HG03066 (cell line): ENCODE measurements at regions not wholly inside any gene's neighbourhood (a gene's known extent, or its start where the extent isn't known, plus 50 kb on each side); places are given as distances from the start of the nearest gene placed in this dataset.

Experiments
- ATAC-seq: cut with Tn5 transposase; IDR thresholded peaks from one replicate; pipeline ENCODE4 v1.9.1; 2021; ENCODE audit warnings: low read depth; ENCODE audit not compliant: unreplicated experiment

DNA sequence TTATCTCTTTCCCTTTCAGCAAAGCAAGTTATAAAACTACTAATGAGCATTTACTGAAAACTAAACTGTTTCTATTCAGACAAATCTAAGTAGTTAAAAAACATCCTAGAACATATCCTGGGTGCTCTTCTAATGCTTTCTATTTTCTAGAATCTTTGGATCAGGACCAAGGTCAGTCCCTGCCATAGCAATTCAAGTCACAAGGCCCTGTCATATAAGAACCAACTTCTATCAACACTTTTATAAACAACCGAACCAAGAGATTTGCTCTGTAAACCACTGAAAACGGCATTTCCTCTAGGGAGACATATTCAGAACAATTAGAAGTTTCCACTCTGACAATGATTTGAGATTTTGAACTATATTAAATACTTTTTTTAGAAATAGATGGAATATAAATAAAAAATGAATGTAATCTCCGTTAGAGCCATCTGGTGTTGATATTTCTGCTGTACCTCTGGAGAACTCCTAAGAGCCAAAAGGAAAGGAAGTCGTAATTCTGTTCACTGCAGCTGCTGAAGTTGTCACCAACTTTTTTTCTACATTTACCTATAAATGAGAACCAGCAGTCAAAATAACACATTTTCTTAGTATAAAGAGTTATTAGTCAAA is 51.4 kb upstream of the LGSN start:
- no peak for ATAC-seq

DNA sequence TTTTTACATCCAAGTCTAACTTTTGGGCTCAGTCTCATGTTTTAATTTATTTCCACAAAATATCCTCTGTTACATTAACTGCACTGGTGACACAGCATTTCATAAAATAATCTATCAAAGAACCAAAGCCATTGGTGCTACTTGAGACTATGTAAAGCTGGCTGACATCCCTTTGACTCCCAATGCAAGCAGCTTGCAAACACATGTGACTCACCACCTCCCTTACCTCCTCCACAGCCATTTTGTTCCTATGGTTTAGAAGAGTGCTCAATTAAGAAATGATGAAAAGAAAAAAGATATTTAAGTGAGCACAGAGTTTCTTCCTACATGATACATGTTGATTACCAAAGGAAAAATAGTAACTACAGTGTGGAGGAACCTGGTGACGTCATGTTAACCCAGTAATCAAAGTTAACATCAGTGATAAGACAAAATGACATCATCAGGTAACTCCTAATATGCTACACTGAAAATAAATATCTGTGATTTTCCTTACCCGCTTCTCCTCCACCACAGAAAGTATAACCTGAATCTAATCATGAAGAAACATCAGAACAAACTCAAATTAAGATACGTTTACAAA is 53.3 kb upstream of the LGSN start:
- ATAC-seq, result no peak

DNA sequence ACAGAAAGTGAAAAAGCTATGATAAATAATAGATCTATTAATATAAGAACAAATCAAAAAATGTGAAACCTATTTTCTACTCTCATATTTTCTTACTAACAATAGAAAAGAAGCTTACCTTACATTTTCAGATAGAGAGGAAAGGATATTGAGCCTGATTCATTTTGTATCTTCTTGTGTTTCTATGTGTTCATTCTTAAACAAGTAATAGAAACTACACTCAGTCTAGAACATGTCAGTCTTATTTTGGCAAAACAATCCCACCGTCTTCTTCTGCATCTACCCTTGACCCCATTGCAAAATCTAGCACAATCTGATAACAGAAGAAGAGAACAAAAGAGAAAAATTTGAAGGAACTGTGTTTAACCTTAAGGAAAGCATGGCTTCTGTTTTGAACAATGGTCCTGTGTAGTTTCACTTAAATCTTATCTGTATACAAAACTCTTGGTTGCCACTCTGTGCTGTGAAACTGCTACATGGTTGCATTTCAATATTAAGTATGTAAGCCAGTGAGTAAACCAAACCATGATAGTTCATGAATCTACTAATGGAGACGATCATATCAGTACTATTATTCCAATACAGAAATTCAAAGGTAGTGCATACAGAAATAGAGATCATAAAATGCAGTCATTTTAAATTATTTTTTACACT is 69.5 kb upstream of the LGSN start:
- no peak for ATAC-seq

DNA sequence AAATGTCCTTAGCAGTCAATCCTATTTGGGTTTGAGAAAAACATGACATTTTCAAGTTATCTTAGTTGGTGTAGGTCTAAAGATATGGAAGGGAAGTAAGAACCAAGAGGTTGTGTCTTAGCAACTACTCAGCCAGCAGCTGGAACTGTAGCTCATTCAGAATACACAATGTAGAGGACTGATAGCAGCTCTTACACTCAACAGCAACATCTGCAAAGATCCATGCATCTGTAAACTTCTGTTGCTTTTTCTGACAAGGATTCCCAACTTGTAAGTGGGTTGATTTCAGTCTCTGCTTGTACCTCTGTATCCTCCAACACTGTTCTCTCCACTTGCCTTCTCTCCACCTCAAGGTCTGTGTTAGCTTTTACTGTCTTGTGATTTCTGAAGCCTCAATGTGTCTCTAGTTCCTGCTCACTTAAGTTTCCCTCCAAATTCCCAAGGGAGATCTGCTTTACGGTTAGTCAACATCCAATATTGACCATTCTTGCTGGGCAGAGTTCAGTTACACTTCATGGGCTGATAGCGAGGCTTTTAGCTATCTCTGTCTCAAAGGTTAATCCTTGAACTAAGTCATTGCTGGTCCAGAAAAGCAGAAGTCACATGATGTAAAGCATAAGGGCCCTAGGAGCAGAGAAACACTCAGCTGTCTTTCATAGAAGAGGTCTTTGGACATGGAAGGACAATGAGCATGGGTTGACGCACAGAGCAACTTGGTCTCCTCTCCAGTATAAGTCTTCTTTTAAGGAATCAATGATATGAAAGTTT is 71.6 kb upstream of the LGSN start:
- no peak for ATAC-seq

DNA sequence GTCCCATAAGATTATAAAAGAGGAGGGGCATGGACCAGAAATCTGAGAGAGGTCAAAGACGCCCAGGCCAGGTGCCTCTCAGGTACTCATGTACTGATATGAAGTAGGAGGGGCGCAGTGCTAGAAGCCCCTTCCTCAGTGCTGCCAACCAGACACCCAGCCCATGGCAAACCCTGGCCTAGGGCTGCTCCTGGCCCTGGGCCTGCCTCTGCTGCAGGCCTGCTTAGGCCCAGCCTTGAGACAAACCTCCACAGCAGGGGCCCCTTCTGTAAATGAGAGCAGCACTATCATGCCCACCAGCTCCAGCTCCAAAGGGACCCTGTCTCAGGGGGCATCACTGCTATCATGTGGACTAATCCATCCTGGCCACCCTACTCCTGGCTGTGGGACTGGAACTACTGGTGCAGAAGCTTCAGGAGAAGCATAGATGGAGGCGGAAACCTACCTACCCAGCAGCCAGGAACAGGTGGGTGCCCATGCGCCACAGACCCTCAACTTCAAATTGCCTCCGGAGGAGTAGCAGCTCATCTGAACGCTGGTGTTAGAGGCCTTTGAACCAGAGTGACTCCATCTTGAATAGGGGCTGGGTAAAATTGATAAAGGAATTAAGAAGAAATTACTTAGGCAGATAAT is 72.4 kb upstream of the LGSN start:
- ATAC-seq, result no peak

DNA sequence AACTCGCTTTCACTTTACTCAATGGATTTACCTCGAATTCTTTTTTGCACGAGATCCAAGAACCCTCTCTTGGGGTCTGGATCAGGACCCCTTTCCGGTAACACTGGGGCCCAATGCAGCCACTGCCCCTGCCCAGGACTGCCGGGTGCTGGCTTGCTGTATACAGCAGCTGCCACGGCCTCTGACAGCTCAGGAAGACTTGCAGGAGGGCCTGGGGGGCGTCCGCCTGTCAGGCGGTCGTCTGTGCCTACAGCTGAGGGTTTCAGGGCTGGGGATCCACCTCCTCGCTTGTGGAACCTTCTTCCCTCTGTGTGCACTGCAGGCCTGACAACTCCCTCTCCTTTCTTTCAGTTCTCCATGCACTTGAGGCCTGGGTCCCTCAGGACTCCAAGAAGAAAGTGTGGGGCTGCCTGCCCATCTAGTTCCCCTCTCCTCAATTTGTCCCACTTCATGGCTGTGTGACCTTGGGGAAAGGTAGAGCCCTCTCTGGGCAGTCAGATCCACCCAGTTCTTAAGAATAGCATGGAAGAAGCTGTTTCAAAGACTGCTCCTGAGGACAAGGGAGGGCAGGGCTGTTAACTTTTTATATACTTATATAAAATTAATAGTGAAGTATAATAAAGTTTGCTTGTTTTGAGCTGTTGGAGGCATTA is 75.0 kb upstream of the LGSN start:
- ATAC-seq, result no peak

DNA sequence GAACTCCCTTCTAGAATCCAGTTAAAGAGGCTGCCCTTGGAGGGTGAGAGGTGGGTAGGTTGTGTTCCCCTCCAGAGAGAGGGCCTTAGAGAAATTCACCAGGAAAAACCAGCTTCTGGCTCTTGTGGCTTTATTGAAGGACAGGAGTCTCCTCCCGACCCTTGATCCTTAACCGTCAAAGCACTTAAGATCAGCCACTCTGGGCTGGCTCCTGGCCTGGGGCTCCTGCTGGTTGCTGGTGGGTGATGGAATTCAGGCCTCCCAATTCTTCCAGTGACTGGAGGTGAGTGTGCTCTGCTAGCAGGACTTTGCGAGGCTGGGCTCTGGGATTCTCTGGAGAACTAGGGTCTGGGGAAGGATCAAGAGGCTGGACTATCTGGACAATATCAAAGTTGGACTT is 75.6 kb upstream of the LGSN start:
- ATAC-seq, result no peak

DNA sequence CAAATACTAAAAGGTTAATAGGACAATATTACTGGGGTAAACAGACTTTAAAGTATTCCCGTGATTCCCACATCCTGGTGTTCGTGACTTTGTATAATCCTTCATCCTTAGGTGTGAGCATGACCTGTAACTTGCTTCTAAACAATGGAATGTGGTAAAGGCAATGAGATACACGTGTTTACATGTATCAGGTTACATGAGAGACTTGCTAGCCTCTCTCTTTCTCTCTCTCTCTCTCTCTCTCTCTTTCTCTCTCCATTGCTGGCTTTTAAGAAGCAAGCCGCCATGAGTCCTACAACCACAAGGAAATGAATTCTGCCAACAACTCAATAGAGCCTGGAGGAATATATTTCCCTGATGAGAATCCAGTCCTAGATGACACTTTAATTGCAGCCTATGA is 83.9 kb upstream of the LGSN start:
- ATAC-seq, result no peak

DNA sequence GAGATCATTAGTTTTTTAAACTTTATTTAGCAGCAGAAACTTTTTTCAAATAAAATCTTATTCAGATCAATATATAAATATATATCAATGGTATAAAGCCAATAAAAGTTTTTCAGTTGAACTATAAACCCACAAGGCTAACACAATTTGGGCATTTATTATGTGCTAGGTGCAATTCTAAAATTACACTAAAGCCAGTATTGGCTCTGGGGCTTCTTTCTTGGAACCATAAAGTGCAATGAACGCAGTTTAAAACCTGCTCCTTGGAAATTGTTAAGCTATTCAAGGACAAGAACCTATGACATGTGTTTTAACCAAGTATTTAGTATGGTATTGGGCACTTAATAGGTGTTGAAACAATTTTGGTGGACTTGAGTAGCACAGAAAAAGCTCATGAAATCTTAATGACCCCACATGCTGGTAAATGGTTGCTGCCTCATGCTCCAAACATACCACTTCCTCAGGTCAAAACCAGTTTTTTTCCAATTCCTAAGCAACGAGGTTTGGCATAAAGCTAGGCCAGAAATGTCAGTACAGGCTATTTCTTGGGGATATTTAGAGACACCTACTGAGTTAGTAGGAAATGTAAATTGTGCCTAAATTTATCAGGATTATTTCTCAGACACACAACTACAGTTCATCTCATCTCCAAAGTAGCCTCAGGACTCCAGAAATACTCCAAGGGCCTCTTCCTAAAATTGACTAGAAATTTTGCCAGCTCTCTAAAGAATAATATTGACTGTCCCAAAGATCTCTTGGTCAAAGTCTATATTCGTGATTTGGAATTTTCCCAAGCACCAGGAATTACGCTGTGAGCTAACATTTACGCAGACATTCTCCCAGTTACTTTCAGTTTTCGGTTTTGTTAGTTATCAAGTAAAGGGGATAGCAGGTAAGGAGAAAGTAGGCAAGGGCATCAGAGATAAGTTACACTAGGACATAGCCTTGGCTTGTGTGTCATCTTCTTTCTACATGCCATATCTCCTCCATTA is 90.9 kb upstream of the LGSN start:
- no peak for ATAC-seq

DNA sequence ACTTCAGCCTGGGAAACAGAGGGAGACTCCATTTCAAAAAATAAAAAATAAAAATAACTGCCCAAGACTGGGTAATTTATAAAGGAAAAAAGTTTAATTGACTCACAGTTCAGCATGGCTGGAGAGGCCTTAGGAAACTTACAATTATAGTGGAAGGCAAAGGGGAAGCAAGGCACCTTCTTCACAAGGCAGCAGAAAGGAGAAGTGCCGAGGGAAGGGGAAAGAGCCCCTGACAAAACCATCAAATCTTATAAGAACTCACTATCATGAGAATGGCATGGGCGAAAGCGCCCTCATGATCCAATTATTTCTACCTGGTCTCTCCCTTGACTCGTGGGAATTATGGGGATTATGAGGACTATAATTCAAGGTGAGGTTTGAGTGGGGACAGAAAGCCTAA is 95.5 kb upstream of the LGSN start:
- no peak for ATAC-seq

DNA sequence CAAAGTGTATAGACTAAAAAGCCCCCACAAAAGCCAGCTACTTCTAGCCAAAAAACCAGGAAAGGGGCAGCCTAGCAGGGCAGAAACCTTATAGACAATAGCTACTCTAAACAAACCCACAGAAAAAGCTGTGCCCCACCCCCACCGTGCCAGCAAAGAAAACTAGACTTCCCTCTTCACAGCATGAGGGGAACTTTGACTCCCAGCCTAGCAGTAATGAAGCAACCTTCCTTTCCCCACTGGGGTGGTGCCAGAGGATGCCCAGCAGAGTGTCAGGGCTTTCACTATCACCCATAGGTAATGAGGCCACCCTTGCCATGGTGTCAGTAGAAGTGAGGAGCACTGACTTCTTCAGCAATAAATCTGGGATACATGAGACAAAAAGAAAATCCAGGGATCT is 99.0 kb upstream of the LGSN start:
- ATAC-seq, result no peak

DNA sequence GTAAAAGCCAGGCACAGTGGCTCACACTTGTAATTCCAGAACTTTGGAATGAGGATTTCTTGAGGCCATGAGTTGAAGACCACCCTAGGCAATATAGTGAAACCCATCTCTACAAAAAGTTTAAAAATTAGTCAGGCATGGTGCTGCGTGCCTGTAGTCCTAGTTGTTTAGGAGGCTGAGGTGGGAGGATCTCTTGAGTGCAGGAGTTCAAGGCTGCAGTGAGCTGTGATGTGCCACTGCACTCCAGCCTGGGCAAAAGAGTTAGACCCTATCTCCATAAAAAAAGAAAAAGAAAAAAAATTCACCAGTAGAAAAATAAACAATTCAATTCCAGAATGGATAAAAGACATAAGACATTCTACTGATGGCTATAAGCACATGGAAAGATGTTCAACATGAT is 104.9 kb upstream of the LGSN start:
- ATAC-seq, result no peak

DNA sequence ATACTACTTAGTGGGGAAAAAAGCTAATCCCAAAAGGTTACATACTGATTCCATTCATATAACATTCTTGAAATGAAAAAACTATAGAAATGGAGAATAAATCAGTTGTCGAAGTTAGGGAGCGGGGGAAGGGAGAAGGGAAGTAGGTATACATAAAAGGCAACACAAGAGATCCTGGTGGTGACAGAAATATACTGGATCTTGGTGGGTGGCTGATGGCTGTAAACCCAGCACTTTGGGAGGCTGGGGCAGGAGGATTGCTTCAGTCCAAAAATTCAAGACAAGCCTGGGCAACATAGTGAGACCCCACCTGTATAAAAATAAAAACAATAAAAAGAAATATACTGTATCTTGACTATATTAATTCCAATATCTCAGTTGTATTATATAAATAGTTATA is 105.7 kb upstream of the LGSN start:
- ATAC-seq, result no peak

DNA sequence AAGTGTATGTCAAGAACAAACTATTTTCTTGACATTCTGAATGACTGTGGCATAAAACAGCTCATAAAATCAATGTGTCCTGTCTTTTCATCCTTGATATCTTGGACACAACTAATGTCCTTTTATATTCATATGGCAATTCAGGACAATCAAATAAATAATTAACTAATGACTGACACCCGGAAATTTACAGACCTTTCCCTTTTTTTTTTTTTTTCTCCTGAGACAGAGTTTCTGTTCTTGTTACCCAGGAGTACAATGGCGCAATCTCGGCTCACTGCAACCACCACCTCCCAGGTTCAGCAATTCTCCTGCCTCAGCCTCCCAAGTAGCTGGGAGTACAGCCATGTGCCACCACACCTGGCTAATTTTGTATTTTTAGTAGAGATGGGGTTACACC is 107.1 kb upstream of the LGSN start:
- ATAC-seq, result no peak

DNA sequence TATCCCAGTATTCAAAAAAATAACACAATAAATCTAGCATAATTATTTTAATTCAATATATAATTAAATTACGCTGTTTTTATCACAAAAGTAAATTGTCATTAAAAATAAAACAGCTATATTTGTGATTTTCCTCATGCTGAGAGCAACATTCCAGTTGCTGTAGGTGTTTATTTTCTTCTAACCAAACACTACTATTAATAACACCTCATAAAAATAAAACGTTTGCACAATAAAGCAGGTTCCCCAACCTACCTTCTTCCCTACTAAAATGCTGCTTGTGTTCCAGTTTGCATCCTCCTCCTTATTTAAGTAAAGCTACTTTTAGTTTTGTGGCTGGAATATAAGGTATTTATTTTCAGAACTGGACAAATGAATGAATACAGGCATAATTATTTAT is 108.2 kb upstream of the LGSN start:
- ATAC-seq, result no peak

DNA sequence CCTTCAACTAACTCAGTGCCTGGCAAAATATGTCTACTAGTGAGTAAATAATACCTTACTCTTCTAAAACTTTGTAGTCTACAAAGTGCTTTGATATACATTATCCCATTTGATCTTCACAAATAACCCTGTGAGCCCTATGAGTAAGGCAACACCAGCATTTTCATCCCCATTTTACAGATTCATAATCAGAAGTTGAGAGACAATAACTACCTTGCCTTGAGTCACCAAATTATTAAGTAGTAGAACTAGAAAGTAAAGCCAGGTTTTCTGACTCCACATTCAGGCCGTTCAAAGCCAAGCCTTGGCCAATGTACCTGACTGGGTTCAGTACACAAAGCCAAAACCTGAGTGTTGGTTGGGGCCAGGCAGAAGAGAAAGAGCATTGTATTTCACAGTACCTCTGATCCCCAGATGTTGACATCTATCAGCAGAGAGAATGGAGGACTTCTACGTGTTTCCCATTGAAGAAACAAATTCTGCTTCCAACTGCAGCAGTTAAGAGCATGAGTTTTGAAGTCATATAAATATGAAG is 111.3 kb upstream of the LGSN start:
- ATAC-seq, result no peak

DNA sequence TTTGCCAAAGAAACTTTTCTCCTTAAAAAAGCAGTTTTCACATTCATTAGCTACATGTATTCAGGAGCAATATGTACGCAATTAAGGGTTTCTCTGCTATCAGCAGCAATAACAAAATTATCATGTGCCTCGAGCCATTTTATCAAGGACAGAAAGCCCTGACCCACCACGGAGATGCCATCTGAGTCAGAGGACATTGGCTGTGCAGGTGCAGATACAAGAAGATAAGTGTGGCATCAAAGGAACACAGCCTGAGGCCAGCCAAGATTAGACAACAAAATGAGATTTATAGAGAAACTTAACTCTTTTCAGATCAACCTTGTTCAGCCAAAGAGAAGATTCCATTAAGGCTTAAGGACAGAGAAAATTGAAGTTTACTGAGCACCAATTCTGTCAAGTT is 115.2 kb upstream of the LGSN start:
- ATAC-seq, result no peak

DNA sequence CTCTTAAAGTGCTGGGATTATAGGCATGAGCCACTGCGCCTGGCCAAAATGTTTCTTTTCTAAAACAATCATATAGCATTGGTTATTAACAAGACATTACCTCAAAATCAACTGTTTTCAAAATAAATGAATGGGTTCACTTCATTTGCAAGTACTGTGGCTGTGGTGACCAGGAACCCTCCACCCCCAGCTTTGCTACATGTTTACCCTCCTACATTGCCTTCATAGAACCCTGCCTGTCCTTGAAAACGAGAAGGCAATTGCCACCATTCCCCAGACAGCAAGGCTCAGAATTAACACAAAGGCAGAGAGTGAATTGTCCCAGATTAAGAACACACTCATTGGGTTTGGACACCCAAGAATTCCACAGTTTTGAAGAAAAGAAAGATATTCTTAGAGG is 116.6 kb upstream of the LGSN start:
- ATAC-seq, result no peak

DNA sequence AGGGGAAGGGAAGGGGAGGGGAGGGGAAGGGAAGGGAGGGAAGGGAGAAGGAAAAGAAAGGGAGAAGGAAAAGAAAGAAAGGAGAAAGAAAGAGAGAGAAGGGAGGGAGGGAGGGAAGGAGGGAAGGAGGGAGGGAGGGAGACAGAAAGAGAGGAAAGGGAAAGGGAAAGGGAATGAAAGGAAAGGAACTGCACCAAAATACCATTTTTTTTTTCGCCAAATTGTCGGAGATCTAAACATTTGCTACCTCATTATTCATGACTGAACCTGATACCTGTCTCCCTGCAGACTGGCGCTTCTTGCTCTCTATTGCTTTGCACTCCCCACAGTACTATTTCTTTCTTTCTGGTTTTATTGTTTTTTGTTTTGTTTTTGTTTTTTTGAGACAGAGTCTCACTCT is 117.3 kb upstream of the LGSN start:
- ATAC-seq, result no peak
